MM.1S (cell line): ENCODE measurements at regions not wholly inside any gene's neighbourhood (a gene's known extent, or its start where the extent isn't known, plus 50 kb on each side); places are given as distances from the start of the nearest gene placed in this dataset.

ENCODE experiments used
- DNase-seq: peaks from one replicate; pipeline ENCODE4 v3.0.0-alpha.2; 2015
- H2AFZ ChIP-seq: fragments of 300-600 bp; sonication (generic); 2 replicates; pipeline ENCODE4 v1.6.0; 2016; ENCODE audit warnings: antibody characterized with exemption, low read length
- H3F3A ChIP-seq: fragments of 300-600 bp; sonication (generic); 2 replicates; pipeline ENCODE4 v1.6.1; 2016; ENCODE audit warnings: mild to moderate bottlenecking, antibody characterized with exemption, low read length, moderate library complexity, mixed read lengths; ENCODE audit not compliant: insufficient read depth
- H3K27ac ChIP-seq: fragments of 300-600 bp; sonication (generic); 2 replicates; pipeline ENCODE4 v1.5.1; 2016; ENCODE audit warnings: mild to moderate bottlenecking, low read length
- H3K27me3 ChIP-seq: fragments of 300-600 bp; sonication (generic); replicated peaks from 2 replicates; pipeline ENCODE4 v1.6.0; 2016; ENCODE audit warnings: low read length; ENCODE audit not compliant: insufficient read depth
- H3K36me3 ChIP-seq: fragments of 300-600 bp; sonication (generic); replicated peaks from 2 replicates; pipeline ENCODE4 v1.6.1; 2016; ENCODE audit warnings: mild to moderate bottlenecking, low read length, mixed read lengths; ENCODE audit not compliant: insufficient read depth
- H3K4me1 ChIP-seq: fragments of 300-600 bp; sonication (generic); 2 replicates; pipeline ENCODE4 v1.6.1; 2016; ENCODE audit warnings: low read length, mixed read lengths
- H3K4me2 ChIP-seq: fragments of 300-600 bp; sonication (generic); 2 replicates; pipeline ENCODE4 v1.6.0; 2016; ENCODE audit warnings: low read depth, low read length
- H3K4me3 ChIP-seq: fragments of 300-600 bp; sonication (generic); 2 replicates; pipeline ENCODE4 v1.5.1; 2016; ENCODE audit warnings: low read length, mixed read lengths
- H3K79me2 ChIP-seq: fragments of 300-600 bp; sonication (generic); 2 replicates; pipeline ENCODE4 v1.6.1; 2016; ENCODE audit warnings: mixed run types, low read length, mixed read lengths
- H3K9ac ChIP-seq: fragments of 300-600 bp; sonication (generic); 2 replicates; pipeline ENCODE4 v1.6.1; 2016; ENCODE audit warnings: low read length, mixed read lengths
- H3K9me2 ChIP-seq: fragments of 300-600 bp; sonication (generic); replicated peaks from 2 replicates; pipeline ENCODE4 v1.6.1; 2016; ENCODE audit warnings: mild to moderate bottlenecking, low read length, mixed read lengths; ENCODE audit not compliant: insufficient read depth
- H3K9me3 ChIP-seq: fragments of 300-600 bp; sonication (generic); replicated peaks from 2 replicates; pipeline ENCODE4 v1.6.1; 2016; ENCODE audit warnings: mild to moderate bottlenecking, low read length, mixed read lengths; ENCODE audit not compliant: insufficient read depth
- H4K20me1 ChIP-seq: fragments of 300-600 bp; sonication (generic); 2 replicates; pipeline ENCODE4 v1.6.1; 2016; ENCODE audit warnings: mild to moderate bottlenecking, low read length, moderate library complexity, mixed read lengths; ENCODE audit not compliant: insufficient read depth
- CTCF ChIP-seq: fragments of 300-600 bp; sonication (generic); IDR thresholded peaks from 2 replicates; pipeline ENCODE4 v1.5.1; 2016; ENCODE audit warnings: antibody characterized with exemption, low read length, mixed read lengths
- EZH2 ChIP-seq: fragments of 300-600 bp; sonication (generic); optimal IDR thresholded peaks from 2 replicates; pipeline ENCODE3; 2017; ENCODE audit warnings: low read depth, mild to moderate bottlenecking, antibody characterized with exemption, low read length, mixed read lengths
- EZH2phosphoT487 ChIP-seq: fragments of 300-600 bp; sonication (generic); IDR thresholded peaks from 2 replicates; pipeline ENCODE4 v1.6.1; 2018; ENCODE audit warnings: antibody characterized with exemption, low read length

- DNase-seq: no peak
- H3K9me3 ChIP-seq: no peaks in the 10 kb centered on the region
Measured at GRCh38 chr4:148574502-148574901, 132.3 kb upstream of the NR3C2 start.

GRCh38 chr4:148574066-148574465, 131.9 kb upstream of the NR3C2 start:
- Histone ChIP-seq H4K20me1 (no peaks in the 10 kb centered on the region), H3K79me2 (no peaks in the 10 kb centered on the region), H3F3A (no peaks in the 10 kb centered on the region), H3K4me2 (no peak overlapping the region), H3K9ac (no peak overlapping the region), H3K4me1 (no peaks in the 10 kb centered on the region), H3K36me3 (no peaks in the 10 kb centered on the region), H3K9me3 (no peaks in the 10 kb centered on the region), H3K4me3 (no peak overlapping the region), H2AFZ (no peak overlapping the region), H3K27ac (no peak overlapping the region), H3K9me2 (no peaks in the 10 kb centered on the region), H3K27me3 (no peaks in the 10 kb centered on the region)
- TF ChIP-seq EZH2phosphoT487: no peak
- TF ChIP-seq EZH2: no peak
- DNase-seq: no peak

More at GRCh38 chr4:148574502-148574901, 132.3 kb upstream of the NR3C2 start:
- Histone ChIP-seq H3K27ac (no peak overlapping the region), H3K4me1 (no peaks in the 10 kb centered on the region), H3K4me2 (no peak overlapping the region), H3K9ac (no peak overlapping the region), H3K9me2 (no peaks in the 10 kb centered on the region), H3F3A (no peaks in the 10 kb centered on the region), H3K79me2 (no peaks in the 10 kb centered on the region), H3K4me3 (no peak overlapping the region), H3K27me3 (no peaks in the 10 kb centered on the region), H4K20me1 (no peaks in the 10 kb centered on the region), H2AFZ (no peak overlapping the region), H3K36me3 (no peaks in the 10 kb centered on the region)
- TF ChIP-seq EZH2phosphoT487 (no peak), CTCF (no peak), EZH2 (no peak)

- Histone ChIP-seq H3K9me2 (no peaks in the 10 kb centered on the region), H4K20me1 (no peaks in the 10 kb centered on the region), H3K79me2 (no peaks in the 10 kb centered on the region), H3K4me3 (no peak overlapping the region), H3K9ac (no peak overlapping the region), H3K9me3 (no peaks in the 10 kb centered on the region), H3K4me2 (no peak overlapping the region), H3F3A (no peaks in the 10 kb centered on the region), H3K36me3 (no peaks in the 10 kb centered on the region), H3K4me1 (no peaks in the 10 kb centered on the region), H3K27me3 (no peaks in the 10 kb centered on the region), H2AFZ (no peak overlapping the region), H3K27ac (no peak overlapping the region)
- TF ChIP-seq CTCF (no peak), EZH2phosphoT487 (no peak), EZH2 (no peak)
- no peak for DNase-seq
Measured at GRCh38 chr4:148573296-148573695, 131.1 kb upstream of the NR3C2 start.

- Histone ChIP-seq H3K9ac (no peak overlapping the region), H3K9me3 (no peaks in the 10 kb centered on the region), H3K79me2 (no peaks in the 10 kb centered on the region), H3K4me2 (no peak overlapping the region), H3K27ac (no peak overlapping the region), H2AFZ (no peak overlapping the region), H3K27me3 (no peaks in the 10 kb centered on the region), H4K20me1 (no peaks in the 10 kb centered on the region), H3K9me2 (no peaks in the 10 kb centered on the region), H3K4me1 (no peaks in the 10 kb centered on the region), H3F3A (no peaks in the 10 kb centered on the region), H3K36me3 (no peaks in the 10 kb centered on the region), H3K4me3 (no peak overlapping the region)
- no peak for DNase-seq
- no peak for TF ChIP-seq EZH2
- no peak for TF ChIP-seq CTCF
- no peak for TF ChIP-seq EZH2phosphoT487
Measured at GRCh38 chr4:148565801-148566200, 123.6 kb upstream of the NR3C2 start.
